T-helper 1 cell treated with Interleukin-12 subunit alpha and Interleukin-12 subunit beta and Interleukin-4 antibody, amounts not matched to agents 30 ng/mL and 1 ng/mL, for 36 hours (primary cell): ENCODE measurements at regions not wholly inside any gene's neighbourhood (a gene's known extent, or its start where the extent isn't known, plus 50 kb on each side); places are given as distances from the start of the nearest gene placed in this dataset.

Source experiments
- intact Hi-C: fragments of 100-400 bp; cut with micrococcal nuclease; formaldehyde crosslinking; loops from one replicate; pipeline ENCODE4 v1.15.1; 2024

DNA sequence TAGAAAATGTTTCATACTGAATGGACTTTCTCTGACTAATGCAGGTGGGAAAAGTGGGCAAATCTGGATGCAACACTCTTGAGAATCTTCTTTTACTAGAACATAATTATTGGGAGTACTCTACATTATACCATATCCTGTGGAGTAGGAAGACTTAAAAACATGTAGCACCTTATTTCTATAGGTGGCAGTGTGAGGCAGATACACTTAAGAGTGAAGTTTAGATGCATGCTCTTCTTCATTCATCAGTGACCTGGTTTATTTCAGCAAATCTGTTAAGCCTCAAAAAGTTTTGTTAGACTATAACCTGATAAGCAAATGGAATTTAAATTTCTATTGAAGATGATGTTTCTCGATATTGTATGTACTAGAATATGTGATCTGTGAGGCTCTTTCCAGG is 1087.1 kb upstream of the LRRN3 start:
- intact Hi-C loops = loop anchor here (5.0 kb wide), 1 partner anchor 1088 kb away; the partner anchor contains the start of gene LRRN3

DNA sequence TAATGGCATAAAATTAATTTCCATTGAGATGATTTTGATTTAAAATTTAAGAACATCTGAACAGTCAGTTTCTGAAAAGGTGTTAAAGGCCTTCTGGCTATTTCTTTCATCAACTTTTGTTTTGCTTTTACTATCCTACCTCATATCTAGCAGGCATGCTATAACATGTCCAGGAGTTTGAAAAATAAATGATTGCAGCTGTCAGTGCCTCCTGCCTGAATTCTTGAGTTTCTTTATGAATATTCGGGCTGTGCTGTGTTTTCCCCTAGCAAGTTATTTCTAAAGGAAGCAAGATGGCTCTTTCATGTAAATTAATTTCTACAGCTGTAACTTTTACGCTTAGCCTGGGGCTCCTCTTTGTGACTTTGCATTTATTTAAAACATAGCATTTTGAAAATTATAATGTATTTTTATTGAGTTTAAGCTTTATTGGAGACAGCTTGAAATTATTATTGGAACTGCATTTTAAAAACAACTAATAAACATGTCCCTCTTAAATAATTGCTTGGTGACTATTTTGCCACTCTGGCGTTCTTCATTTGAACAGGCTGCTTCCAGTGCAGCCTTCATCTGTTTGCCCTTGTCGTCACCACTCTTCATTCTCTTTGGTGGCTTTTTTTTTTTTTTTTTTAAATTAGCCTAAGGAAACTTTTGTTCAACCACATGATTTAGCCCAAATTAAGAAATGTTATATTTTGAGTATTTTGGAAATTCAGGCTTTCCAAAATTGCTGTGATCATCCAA is 1083.4 kb upstream of the LRRN3 start:
- intact Hi-C loops = loop anchor here (2.0 kb wide), 1 partner anchor 41 kb away; no protein-coding TSS in a partner anchor

DNA sequence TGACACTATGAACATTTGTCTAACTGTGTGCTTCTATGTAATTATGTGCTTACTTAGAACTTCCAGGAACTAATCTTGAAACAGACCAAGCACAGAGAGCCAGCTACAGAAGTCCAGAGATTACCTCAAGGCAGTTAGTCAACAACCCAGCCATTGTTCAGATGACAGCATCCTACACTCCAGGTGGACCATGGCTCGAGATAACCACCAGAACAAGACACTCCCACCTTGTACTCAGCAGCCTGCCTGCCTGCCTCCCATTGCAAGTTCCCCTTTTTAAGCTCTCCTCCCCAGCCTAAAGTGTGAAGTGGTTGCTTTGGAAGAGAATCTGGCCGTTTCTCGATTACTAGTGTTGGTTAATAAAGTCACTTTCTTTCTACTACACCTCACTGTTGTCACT is 1080.6 kb upstream of the LRRN3 start:
- intact Hi-C loops = no loop called here

DNA sequence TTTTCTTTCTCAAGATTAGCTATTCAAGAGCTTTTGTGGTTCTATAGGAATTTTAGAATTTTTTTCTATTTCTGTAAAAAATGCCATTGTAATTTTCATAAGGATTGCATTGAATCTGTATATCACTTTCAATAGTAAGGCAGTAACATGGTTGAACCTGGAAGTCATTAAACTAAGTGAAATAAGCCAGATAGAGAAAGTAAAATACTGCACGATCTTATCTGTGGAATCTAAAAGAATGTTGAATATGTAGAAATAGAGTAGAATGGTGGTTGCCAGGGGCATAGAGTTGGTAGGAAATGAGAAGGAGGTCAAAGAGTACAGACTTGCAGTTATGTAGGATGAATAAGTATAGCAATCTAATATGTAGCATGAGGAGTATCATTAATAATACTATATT is 1073.5 kb upstream of the LRRN3 start:
- intact Hi-C loops = no loop called here

DNA sequence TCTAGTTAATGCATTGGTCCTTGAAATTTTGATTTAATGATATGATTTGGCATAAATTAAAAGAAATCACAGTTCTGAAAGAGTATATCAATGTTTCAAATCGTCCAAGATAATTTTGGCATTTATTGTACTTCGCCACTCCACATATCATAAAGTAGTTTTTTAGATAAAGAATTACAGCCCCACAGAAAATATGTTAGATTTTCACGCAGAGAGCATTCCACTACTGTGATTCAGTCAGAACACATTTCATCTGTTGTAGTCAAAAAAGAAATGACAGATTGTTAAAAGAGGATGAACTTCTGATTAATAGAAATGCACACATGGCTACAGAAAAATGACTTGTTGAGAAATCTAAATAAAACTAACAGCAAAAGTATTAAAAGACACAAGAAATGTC is 1063.5 kb upstream of the LRRN3 start:
- intact Hi-C loops = no loop called here

DNA sequence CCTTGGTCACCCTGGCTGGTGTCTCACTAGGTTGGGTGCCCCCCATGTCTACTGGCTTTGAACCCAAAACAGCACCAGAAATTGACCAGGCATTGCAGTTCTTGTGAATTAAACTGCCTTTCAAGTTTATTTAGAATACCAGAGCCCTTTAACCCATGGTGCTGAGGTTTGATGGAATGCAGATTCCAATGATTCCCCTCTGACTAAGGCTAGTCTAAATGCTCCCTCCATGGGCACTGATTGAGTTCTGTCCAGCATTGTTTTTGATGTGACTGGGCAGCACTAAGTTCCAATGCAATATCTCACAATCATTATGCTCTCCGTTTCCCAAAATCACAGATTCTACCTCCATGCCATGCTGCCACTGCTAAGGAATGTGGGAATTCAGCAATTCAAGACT is 1047.4 kb upstream of the LRRN3 start:
- intact Hi-C loops = no loop called here

DNA sequence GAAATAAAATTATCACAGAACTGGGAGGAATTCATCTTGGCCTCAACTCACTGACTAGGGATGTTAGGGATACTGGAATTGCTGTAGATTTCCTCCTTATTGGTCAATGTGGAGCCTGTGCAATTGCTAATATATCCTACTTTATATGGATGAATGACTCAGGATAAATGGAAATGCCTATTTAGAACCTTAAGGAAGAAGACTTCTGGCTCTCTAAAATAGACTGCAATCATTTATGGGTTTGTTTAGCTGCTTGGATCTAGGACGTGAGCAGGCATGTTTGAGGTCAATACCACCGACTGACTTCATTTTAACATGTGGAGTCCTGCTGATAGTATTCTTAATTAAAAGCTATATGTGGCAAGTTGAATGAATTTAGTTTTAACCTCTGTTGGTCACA is 1040.1 kb upstream of the LRRN3 start:
- intact Hi-C loops = no loop called here

DNA sequence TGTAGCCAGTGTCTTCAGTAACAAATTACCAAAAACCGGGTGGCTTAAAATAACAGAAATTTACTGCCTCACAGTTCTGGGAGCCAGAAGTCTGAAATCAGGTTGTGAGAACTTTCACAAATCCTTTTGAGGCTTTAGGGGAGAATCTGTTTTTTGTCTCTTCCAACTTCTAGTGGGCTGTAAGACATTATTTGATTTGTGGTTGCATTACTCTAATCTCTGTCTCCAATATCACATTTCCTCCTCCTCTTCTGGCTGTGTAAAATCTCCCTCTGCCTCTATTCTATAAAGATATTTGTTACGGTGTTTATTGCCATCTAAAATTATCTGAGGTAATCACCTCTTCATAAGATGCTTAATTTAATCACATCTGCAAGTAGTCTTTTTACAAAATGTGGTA is 1039.6 kb upstream of the LRRN3 start:
- intact Hi-C loops = no loop called here

DNA sequence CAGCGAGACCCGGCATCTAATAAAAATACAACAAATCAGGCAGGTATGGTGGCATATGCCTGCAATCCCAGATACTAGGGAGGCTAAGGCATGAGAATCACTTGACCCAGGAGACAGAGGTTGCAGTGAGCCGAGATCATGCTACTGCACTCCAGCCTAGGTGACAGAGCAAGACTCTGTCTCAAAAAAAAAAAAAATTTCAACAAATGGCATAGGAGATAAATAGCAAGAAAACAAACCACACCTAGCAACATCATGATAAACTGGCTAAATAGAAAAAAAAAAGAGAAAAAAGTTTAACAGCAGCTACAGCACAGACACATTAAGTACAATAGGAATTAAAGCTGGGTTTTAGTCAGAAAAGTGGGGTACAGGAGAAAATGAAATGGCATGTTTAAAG is 1034.6 kb upstream of the LRRN3 start:
- intact Hi-C loops = no loop called here

DNA sequence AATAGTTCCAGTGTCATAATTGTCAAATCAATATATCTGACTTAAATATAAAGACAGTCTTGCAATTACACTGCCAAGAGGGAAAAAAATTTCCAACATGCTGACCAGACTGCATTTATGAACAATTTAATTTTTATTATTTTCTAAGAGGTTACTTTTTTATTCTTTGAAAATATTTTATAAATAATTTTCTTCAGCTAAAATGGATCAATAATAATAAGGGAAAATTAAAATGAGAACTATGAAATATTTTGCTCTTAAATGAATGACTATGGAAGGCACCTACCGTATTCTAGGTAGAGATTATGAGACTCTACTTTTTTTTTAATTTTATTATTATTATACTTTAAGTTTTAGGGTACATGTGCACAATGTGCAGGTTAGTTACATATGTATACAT is 1032.5 kb upstream of the LRRN3 start:
- intact Hi-C loops = no loop called here

DNA sequence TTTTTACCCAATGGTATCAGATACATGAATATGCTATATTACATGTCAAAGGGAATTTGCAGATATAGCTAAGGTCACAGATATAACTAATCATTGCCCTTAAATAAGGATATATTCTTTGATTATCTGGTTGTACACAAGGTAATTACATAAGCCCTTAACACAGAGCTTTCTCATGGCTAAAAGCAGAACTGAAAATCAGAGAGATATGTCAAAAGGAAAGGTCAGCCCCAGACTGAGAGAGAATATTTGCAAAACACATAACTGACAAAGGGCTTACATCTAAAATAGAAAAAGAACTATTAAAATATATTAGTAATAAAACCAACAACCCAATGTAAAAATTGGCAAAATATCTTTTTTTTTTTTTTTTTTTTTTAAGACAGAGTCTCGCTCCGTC is 1029.5 kb upstream of the LRRN3 start:
- intact Hi-C loops = no loop called here

DNA sequence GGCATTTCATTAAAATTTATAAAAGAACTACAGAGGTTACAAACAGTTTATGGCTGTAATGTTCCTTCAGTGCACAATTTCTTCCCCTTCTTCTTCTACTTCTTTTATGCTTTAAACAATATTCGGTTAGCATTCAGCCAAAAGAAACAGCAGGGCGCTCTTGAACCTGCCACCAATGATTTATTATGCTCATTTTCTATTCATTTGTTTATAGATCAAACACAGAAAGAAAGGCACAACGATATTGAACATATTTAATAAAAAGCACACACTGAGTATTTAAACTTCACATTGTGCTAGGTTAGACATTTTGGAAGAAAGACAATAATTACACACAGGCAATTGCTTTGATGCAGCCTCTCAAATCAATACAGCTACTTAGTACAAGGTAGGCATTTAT is 1025.8 kb upstream of the LRRN3 start:
- intact Hi-C loops = no loop called here

DNA sequence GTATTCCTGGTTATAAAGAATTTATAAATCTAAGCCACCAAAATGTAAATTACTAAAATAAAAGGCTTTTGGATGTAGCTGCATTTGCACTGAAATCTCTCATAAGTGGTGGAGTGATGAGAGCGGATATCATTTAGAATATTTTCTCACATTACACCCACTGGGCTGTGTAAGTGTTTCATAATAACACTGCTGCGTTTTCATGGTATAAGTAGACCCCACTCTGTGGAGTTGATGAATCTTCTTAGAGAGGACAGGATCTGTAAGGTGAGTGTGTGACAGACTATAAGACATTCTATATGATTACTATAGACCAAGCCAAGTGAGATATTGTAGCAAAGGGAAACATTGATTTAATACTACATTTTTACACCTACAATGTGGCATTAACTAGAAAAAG is 1024.1 kb upstream of the LRRN3 start:
- intact Hi-C loops = no loop called here

DNA sequence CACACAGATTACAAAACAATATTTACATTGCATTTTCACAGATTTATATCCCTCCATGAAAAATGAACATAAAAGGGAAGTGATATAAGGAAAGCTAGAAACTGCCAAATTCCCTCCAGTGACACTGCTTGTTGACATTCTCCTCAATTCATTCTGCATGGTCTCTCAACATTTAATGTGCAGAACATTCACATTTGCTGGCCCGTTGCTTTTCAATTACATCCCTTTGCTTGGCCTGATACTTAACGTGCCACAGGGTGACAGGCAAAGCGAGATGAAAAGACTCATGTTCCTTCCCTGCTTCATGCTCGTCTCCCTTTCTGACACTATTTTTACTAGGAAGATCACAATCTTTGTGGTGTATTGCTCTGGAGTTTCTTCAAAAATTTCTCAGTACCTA is 1019.7 kb upstream of the LRRN3 start:
- intact Hi-C loops = no loop called here

DNA sequence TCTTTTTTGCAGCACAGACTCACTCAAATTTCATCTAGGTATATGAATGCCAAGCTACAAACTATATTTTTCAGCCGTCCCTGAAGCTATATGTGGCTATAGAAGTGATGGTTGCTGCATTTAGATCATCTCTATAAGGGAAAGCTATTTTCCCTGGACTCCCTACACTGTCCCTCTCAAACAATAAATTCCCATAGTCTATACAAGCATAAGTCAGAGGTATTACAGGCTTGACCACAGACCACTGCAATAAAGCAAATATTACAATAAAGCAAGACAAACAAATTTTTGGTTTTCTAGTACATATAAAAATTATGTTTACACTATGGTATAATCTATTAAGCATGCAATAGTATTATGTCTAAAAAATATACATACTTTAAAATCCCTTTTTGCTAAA is 1015.5 kb upstream of the LRRN3 start:
- intact Hi-C loops = no loop called here

DNA sequence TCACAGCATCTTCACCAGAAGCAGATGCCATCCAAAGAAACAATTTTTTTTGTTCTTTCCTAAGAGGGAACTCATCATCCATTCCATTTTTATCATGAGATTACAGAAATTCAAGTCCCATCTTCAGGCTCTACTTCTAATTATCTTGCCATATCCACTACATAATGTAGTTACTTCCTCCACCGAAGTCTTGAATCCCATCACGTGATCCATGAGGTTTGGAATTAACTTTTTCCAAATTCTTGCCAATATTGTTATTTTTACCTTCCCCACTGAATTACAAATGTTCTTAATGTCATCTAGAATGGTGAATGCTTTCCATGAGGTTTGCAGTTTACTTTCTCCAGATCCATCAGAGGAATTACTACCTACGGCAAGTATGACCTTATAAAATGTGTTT is 1014.7 kb upstream of the LRRN3 start:
- intact Hi-C loops = no loop called here

DNA sequence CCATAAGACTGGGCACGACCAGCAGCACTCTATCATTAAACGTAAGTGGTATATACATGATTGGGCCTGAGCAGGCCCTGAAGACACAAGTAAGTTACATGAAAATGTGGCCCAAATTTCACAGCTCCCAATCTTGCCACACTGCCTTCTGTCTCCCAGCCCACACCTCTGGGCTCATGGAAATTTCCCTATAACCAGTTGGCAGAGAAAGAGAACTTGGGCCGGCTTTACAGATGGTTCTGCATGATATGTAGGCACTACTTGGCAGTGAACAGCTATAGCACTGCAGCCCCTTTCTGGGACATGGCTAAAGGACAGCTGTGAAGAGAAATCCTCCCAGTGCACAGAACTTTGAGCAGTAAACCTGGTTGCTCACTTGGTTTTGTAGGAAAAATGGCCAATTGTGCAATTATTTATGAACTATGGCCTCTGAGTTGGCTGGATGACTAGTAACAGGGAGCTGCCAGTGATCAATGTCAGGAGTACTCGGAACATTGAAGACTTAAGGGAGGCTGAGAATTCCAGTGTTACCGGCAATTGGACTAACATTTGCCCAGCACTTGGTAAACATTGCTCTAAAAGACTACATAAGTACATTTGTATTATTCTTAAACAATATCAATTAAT is 1006.6 kb upstream of the LRRN3 start:
- intact Hi-C loops = no loop called here

DNA sequence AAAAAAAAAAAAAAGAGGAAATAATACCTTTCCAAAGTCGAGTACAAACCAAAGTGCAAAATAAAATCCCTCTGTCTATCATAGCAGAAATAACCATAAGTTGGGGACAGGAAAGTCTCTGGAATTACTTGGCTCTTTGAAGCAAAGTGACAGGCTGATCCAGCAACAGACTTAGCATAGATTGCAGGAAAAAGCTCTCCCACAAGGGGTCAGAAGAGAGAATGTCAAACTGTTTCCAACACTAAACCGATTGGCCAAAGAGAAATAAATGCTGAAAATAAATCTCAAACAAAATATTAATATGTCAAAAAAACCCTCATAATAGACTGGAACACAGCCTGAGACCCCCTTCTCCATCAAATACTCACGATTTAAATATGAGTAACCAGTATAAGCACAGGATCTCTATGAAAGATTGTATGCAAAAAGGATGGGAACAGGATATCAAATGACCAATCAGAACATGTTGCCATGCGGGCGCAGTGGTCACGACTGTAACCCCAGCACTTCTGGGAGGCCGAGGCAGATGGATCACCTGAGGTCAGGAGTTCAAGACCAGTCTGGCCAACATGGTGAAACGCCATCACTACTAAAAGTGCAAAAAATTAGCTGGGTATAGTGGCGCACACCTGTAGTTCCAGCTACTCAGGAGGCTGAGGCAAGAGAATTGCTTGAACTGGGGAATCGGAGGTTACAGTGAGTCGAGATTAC is 1000.7 kb upstream of the LRRN3 start:
- intact Hi-C loops = loop anchor here (1.0 kb wide), 2 partner anchors 1008 to 1396 kb away; no protein-coding TSS in a partner anchor

DNA sequence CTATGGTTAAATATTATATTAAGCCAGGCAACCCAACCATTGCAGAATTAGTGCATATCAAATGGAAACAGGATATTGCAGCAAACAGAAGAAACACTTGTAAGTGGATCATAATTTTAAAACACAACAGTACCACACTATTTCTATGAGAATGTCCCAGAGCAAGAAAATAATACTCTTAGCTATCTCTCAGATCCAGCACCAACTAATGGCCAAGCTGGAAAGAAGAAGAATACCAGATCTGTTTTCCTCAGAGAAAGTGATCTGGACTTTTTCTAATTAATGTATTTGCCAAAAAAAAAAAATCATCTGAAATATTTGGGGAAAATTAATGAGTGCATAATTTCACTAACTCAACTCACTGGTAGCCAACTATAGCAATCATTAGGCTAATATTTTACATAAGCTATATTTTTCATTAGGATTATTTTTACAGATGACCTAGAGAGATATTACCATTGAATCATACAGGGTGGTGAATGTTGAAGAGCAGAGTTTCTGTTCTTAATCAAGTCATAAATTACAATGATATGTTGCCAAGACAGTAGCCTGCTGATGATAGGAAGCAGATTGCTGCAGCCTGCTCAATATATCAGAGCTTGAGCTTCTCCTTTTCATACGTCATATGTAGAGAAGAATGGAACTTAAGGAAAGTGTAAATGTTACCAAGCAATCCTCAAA is 995.4 kb upstream of the LRRN3 start:
- intact Hi-C loops = no loop called here

DNA sequence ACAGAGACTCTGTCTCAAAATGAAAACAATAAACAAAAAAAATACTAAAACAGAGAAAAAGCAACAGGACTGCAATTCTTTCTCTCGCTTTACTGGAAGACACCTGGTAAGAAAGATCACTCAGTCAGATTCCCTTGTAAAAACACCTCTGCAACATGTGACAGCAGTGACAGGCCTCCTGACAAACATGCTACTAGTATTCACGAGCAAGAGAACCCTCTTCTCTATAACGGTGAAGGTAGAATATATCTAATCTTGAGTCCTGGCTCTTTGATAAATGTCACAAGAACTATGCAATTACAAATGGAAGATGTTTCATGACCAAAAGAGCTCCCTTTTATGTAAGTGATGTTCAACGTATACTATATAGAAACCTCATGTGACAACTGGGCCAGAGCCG is 986.7 kb upstream of the LRRN3 start:
- intact Hi-C loops = no loop called here

DNA sequence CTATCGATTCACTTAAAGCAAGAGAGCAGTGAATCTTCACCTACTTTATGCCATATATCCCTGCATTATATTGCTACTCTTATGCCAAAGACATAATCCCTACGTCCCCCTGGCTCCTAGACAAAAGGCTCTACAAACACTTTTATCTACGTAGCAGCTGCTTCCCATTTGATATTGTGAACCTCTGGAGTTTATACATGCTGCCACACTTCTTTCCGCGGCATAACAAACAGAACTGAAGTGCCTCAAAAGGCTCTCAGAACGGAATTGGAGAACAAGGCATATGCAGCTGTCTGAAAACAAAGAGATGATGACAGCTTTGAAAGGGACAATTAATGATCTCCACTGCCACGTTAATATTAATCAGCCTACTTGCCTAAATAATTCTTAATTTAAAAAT is 985.6 kb upstream of the LRRN3 start:
- intact Hi-C loops = no loop called here

DNA sequence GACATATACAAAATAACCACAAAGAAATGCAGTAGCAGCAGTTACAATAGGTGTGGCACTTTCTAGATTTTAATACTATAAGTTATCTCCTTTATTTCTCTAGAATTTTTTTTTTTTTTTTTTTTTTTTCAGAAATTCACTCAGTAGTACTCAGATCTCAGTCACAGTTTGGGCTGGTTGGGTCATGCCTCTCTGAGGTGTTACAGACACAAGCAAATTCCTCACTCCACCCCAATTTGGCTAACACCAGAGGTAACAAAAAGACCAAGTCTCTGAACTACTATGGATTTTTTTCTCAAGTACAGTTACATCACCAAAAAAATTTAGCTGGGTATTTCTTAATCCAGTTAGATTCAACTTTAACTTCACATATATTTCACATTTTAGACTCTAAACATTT is 985.1 kb upstream of the LRRN3 start:
- intact Hi-C loops = no loop called here
